Common myeloid progenitor, CD34-positive (primary cell): ENCODE measurements at regions not wholly inside any gene's neighbourhood (a gene's known extent, or its start where the extent isn't known, plus 50 kb on each side); places are given as distances from the start of the nearest gene placed in this dataset.

Experiments used
- CTCF ChIA-PET: fragments of 350-600 bp; sonication (Branson Sonifier 250); formaldehyde crosslinking; loops from one replicate; lab custom pipeline; 2021; ENCODE audit warnings: antibody characterized with exemption; lab: Charles Lee
- POLR2A ChIA-PET: fragments of 350-600 bp; sonication (Branson Sonifier 250); formaldehyde crosslinking; loops from one replicate; lab custom pipeline; 2021; ENCODE audit warnings: antibody characterized with exemption; lab: Charles Lee
- DNase-seq, 3 donors: peaks; one replicate each; pipeline versions ENCODE4 v3.0.0 to v3.0.0-alpha.2; 2013
- H3K27ac ChIP-seq, 2 experiments: 1 replicate in 1 of 2; 2 replicates in 1 of 2; pipeline ENCODE4 v1.7.0; 2013; ENCODE audit warnings: inconsistent platforms in 2 of 2, low read length in 2 of 2, mild to moderate bottlenecking in 2 of 2, low read depth in 1 of 2, moderate library complexity in 1 of 2; ENCODE audit not compliant: severe bottlenecking in 2 of 2, insufficient read depth in 1 of 2, poor library complexity in 1 of 2
- H3K27me3 ChIP-seq, 5 experiments: replicated peaks in 2 of 5; 1 replicate in 3 of 5; 2 replicates in 2 of 5; pipeline versions ENCODE4 v1.6.1 to v1.7.0; 2013; ENCODE audit warnings: low read length in 4 of 5, mild to moderate bottlenecking in 2 of 5, moderate library complexity in 2 of 5, inconsistent platforms in 1 of 5; ENCODE audit not compliant: insufficient read depth in 5 of 5, control insufficient read depth in 4 of 5
- H3K36me3 ChIP-seq, 4 experiments: 1 replicate in 2 of 4; 2 replicates in 2 of 4; pipeline versions ENCODE4 v1.6.1 to v1.7.0; 2013; ENCODE audit warnings: low read length in 3 of 4, control low read depth in 1 of 4, mild to moderate bottlenecking in 1 of 4; ENCODE audit not compliant: control insufficient read depth in 4 of 4, insufficient read depth in 4 of 4
- H3K4me1 ChIP-seq, 4 experiments: 1 replicate in 3 of 4; 2 replicates in 1 of 4; pipeline versions ENCODE4 v1.6.1 to v1.7.1; 2013; ENCODE audit warnings: low read length in 3 of 4, mild to moderate bottlenecking in 3 of 4, control low read depth in 1 of 4, inconsistent platforms in 1 of 4, moderate library complexity in 1 of 4; ENCODE audit not compliant: control insufficient read depth in 4 of 4, insufficient read depth in 4 of 4; ENCODE audit errors: control extremely low read depth in 1 of 4
- H3K4me3 ChIP-seq, 7 experiments: 1 replicate in 4 of 7; 2 replicates in 3 of 7; pipeline versions ENCODE4 v1.5.1 to v1.7.0; 2013; ENCODE audit warnings: mild to moderate bottlenecking in 7 of 7, low read length in 6 of 7, moderate library complexity in 6 of 7, inconsistent platforms in 2 of 7, low read depth in 2 of 7, control low read depth in 1 of 7; ENCODE audit not compliant: insufficient read depth in 4 of 7, control insufficient read depth in 1 of 7; ENCODE audit errors: extremely low read depth in 1 of 7
- H3K9me3 ChIP-seq, 5 experiments: 1 replicate in 4 of 5; 2 replicates in 1 of 5; pipeline versions ENCODE4 v1.6.1 to v1.7.1; 2013; ENCODE audit warnings: low read length in 4 of 5, mild to moderate bottlenecking in 2 of 5, inconsistent platforms in 1 of 5, low read depth in 1 of 5, moderate library complexity in 1 of 5; ENCODE audit not compliant: control insufficient read depth in 4 of 5, insufficient read depth in 2 of 5; ENCODE audit errors: control extremely low read depth in 1 of 5
- WGBS: methylation state at CpG from one replicate; pipeline ENCODE4 v1.1.5; 2013; ENCODE audit not compliant: insufficient coverage; 5-methylcytosine and 5-hydroxymethylcytosine counted together

- no peaks in the 10 kb centered on the region for H3K4me1 ChIP-seq
- H3K27ac ChIP-seq, result no peak overlapping the region
- POLR2A ChIA-PET, result no interaction called here
- CTCF ChIA-PET, result no interaction called here
- H3K27me3 ChIP-seq, result no peaks in the 10 kb centered on the region
- DNase-seq, result no peak
- H3K36me3 ChIP-seq, result no peaks in the 10 kb centered on the region
- no peak overlapping the region for H3K4me3 ChIP-seq
- peaks cover 0 to 1% (median 0%) of the 10 kb centered on the region in 5 experiments for H3K9me3 ChIP-seq
Observed at GRCh38 chr2:83462881-83463280, 996.2 kb downstream of the SUCLG1 start.

GRCh38 chr2:83461135-83461534, 997.9 kb downstream of the SUCLG1 start:
- DNase-seq, result no peak
- CTCF ChIA-PET, result no interaction called here
- WGBS, result 100% methylated on average over 1 of the region's 3 CpGs

GRCh38 chr2:83459456-83459855, 999.6 kb downstream of the SUCLG1 start:
- POLR2A ChIA-PET, result no interaction called here
- Histone ChIP-seq H3K4me1 (no peaks in the 10 kb centered on the region), H3K27ac (no peak overlapping the region), H3K9me3 (no peaks in the 10 kb centered on the region), H3K4me3 (no peak overlapping the region), H3K27me3 (no peaks in the 10 kb centered on the region), H3K36me3 (no peaks in the 10 kb centered on the region)
- CTCF ChIA-PET, result no interaction called here
- no peak for DNase-seq
- no CpG with 5 or more reads among the region's 2 CpGs for WGBS

More at GRCh38 chr2:83461135-83461534, 997.9 kb downstream of the SUCLG1 start:
- Histone ChIP-seq H3K9me3 (no peaks in the 10 kb centered on the region), H3K4me3 (no peak overlapping the region), H3K27ac (no peak overlapping the region), H3K27me3 (no peaks in the 10 kb centered on the region), H3K4me1 (no peaks in the 10 kb centered on the region), H3K36me3 (no peaks in the 10 kb centered on the region)
- POLR2A ChIA-PET, result no interaction called here

GRCh38 chr2:83435989-83436388, 1023.1 kb downstream of the SUCLG1 start:
- whole genome bisulfite sequencing, result no CpG with 5 or more reads among the region's 2 CpGs
- Histone ChIP-seq H3K27ac (no peak overlapping the region), H3K9me3 (no peaks in the 10 kb centered on the region), H3K27me3 (no peaks in the 10 kb centered on the region), H3K36me3 (no peaks in the 10 kb centered on the region), H3K4me1 (no peaks in the 10 kb centered on the region), H3K4me3 (no peak overlapping the region)
- ChIA-PET POLR2A (interaction anchor here (0.6 to 0.9 kb wide), 2 partner anchors 9 to 1650 kb away, joined by 3 read pairs; no protein-coding TSS in a partner anchor), CTCF (no interaction called here)
- no peak for DNase-seq

- Histone ChIP-seq H3K36me3 (no peaks in the 10 kb centered on the region), H3K4me3 (no peak overlapping the region), H3K27ac (no peak overlapping the region), H3K27me3 (no peaks in the 10 kb centered on the region), H3K4me1 (no peaks in the 10 kb centered on the region), H3K9me3 (peaks cover 3 to 16% (median 3%) of the 10 kb centered on the region in 5 experiments)
- no peak for DNase-seq
- ChIA-PET CTCF (no interaction called here), POLR2A (no interaction called here)
- WGBS, result no CpG with 5 or more reads among the region's 1 CpG
Observed at GRCh38 chr2:83420993-83421392, 1038.1 kb downstream of the SUCLG1 start.

- H3K27ac ChIP-seq, result no peak overlapping the region
- CTCF ChIA-PET, result no interaction called here
- peak in 2 of 3 donors; percentile 9 to 32 for DNase-seq
Observed at GRCh38 chr2:83394134-83394904, 1064.8 kb downstream of the SUCLG1 start.

GRCh38 chr2:83388804-83389203, 1070.3 kb downstream of the SUCLG1 start:
- POLR2A ChIA-PET, result no interaction called here
- DNase-seq, result peak; percentile 27 to 88 (median 77)
- CTCF ChIA-PET, result no interaction called here
- H3K9me3 ChIP-seq, result no peaks in the 10 kb centered on the region
- H3K27ac ChIP-seq, result no peak overlapping the region
- WGBS, result no CpG with 5 or more reads among the region's 1 CpG
- H3K4me3 ChIP-seq, result no peak overlapping the region
- no peaks in the 10 kb centered on the region for H3K27me3 ChIP-seq
- peaks cover 0 to 11% (median 4%) of the 10 kb centered on the region in 4 experiments for H3K4me1 ChIP-seq
- no peaks in the 10 kb centered on the region for H3K36me3 ChIP-seq

More at GRCh38 chr2:83394134-83394904, 1064.8 kb downstream of the SUCLG1 start:
- Histone ChIP-seq H3K4me3 (no peak overlapping the region), H3K4me1 (peaks cover 0 to 5% (median 0%) of the 10 kb centered on the region in 4 experiments), H3K36me3 (no peaks in the 10 kb centered on the region), H3K27me3 (no peaks in the 10 kb centered on the region), H3K9me3 (no peaks in the 10 kb centered on the region)
- 56% methylated on average over 3 of the region's 3 CpGs for WGBS
- POLR2A ChIA-PET, result no interaction called here
